HL-60 (cell line): ENCODE measurements at regions not wholly inside any gene's neighbourhood (a gene's known extent, or its start where the extent isn't known, plus 50 kb on each side); places are given as distances from the start of the nearest gene placed in this dataset.

Source experiments
- DNase-seq, 2 experiments: peaks; one replicate each; pipeline ENCODE4 v3.0.0-alpha.2; 2010 to 2020; ENCODE audit warnings: low read depth in 1 of 2, low spot score in 1 of 2
- H3K27ac ChIP-seq: fragments of 250-450 bp; sonication (Bioruptor Pico); replicated peaks from 2 replicates; pipeline ENCODE4 v1.5.1; 2020; ENCODE audit warnings: mild to moderate bottlenecking, moderate library complexity
- H3K27me3 ChIP-seq: fragments of 250-450 bp; sonication (Bioruptor Pico); 2 replicates; pipeline ENCODE4 v1.5.1; 2021; ENCODE audit warnings: mild to moderate bottlenecking, moderate library complexity; ENCODE audit not compliant: insufficient read depth, poor library complexity, severe bottlenecking
- H3K4me3 ChIP-seq: replicated peaks from 2 replicates; pipeline ENCODE4 v1.5.1; 2011; ENCODE audit warnings: mild to moderate bottlenecking, control low read depth, low read length; ENCODE audit not compliant: insufficient read depth
- CTCF ChIP-seq: IDR thresholded peaks from one replicate; pipeline ENCODE4 v1.5.1; 2011; ENCODE audit warnings: low read length, control low read depth, inconsistent platforms; ENCODE audit not compliant: insufficient read depth
- GABPA ChIP-seq: IDR thresholded peaks from 2 replicates; pipeline ENCODE4 v1.6.1; 2012; ENCODE audit warnings: low read depth
- POLR2AphosphoS5 ChIP-seq: IDR thresholded peaks from 2 replicates; pipeline ENCODE4 v1.6.1; 2012; ENCODE audit warnings: low read depth
- REST ChIP-seq: IDR thresholded peaks from 2 replicates; pipeline ENCODE4 v1.6.1; 2012; ENCODE audit warnings: low read depth; ENCODE audit not compliant: insufficient replicate concordance
- SPI1 ChIP-seq: IDR thresholded peaks from 2 replicates; pipeline ENCODE4 v1.6.1; 2012; ENCODE audit warnings: low read depth, mild to moderate bottlenecking, borderline replicate concordance

GRCh38 chr5:42919600-42919999, 107.9 kb upstream of the SELENOP start:
- TF ChIP-seq SPI1 (no peak), CTCF (no peak), REST (no peak), GABPA (no peak), POLR2AphosphoS5 (no peak)
- H3K27me3 ChIP-seq = no peaks in the 10 kb centered on the region
- DNase-seq = no peak
- no peak overlapping the region for H3K4me3 ChIP-seq
- H3K27ac ChIP-seq = no peak overlapping the region

GRCh38 chr5:42915306-42915866, 103.7 kb upstream of the SELENOP start:
- DNase-seq = no peak
- TF ChIP-seq REST (no peak), GABPA (no peak), CTCF (no peak), POLR2AphosphoS5 (no peak), SPI1 (no peak)
- Histone ChIP-seq H3K27ac (no peak overlapping the region), H3K4me3 (no peak overlapping the region), H3K27me3 (no peaks in the 10 kb centered on the region)

- Histone ChIP-seq H3K4me3 (no peak overlapping the region), H3K27me3 (no peaks in the 10 kb centered on the region), H3K27ac (no peak overlapping the region)
- DNase-seq = peak; percentile 6 to 56
- no peak for TF ChIP-seq POLR2AphosphoS5
- TF ChIP-seq CTCF = peak; percentile 19
- no peak for TF ChIP-seq SPI1
- no peak for TF ChIP-seq REST
These were observed 100.6 kb upstream of the SELENOP start for GRCh38 chr5:42912184-42912798.
